Mammary epithelial cell (primary cell): ENCODE measurements at regions not wholly inside any gene's neighbourhood (a gene's known extent, or its start where the extent isn't known, plus 50 kb on each side); places are given as distances from the start of the nearest gene placed in this dataset.

Experiments used
- CTCF ChIP-seq, 2 donors: IDR thresholded peaks in 1 of 2; conservative IDR thresholded peaks in 1 of 2; 2 replicates each; pipeline ENCODE4 v1.5.1; 2011 to 2012; ENCODE audit warnings: inconsistent platforms in 2 of 2, low read length in 2 of 2, mild to moderate bottlenecking in 2 of 2, control low read depth in 1 of 2, low read depth in 1 of 2; ENCODE audit not compliant: insufficient read depth in 1 of 2; ENCODE audit errors: extremely low read depth in 1 of 2
- EZH2 ChIP-seq: IDR thresholded peaks from 2 replicates; pipeline ENCODE4 v1.6.1; 2012; ENCODE audit warnings: low read length, inconsistent platforms, borderline replicate concordance

- TF ChIP-seq CTCF (conservative IDR thresholded peaks at IDR 0.05 in 1 of 2, IDR thresholded peaks at IDR 0.05 in 1 of 2; ENCODE audit: extremely low read depth in 1 of 2, insufficient read depth in 1 of 2, low read depth in 1 of 2, low read length in 2 of 2) (no peak), EZH2 (no peak)
Measured at GRCh38 chr2:226657340-226658053, 142.1 kb downstream of the IRS1 start.
